NCI-H2171 (cell line): ENCODE measurements at regions not wholly inside any gene's neighbourhood (a gene's known extent, or its start where the extent isn't known, plus 50 kb on each side); places are given as distances from the start of the nearest gene placed in this dataset.
"Not testable (repeated sequence)": the region's sequence is repeated elsewhere in the genome, so short reads cannot be mapped to it uniquely, and the experiment has no call there.

Source experiments
- DNase-seq: peaks from one replicate; lab custom pipeline; 2025; lab: John Stamatoyannopoulos, UW

DNA sequence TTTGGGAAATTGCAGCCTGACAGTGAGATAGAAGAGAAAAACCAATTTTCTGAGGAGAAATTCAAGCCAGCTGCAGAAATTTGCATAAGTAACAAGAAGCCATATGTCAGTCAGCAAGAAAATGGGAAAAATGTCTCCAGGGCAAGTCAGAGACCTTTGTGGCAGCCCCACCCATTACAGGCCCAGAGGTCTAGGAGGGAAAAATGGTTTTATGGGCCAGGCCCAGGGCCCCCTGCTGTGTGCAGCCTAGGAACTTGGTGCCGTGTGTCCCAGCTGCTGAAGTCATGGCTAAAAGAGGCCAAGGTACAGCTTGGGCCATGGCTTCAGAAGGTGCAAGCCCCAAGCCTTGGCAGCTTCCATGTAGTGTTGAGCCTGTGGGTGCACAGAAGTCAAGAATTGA, 296.1 kb downstream of the TTC6 start:
- DNase-seq: not testable (repeated sequence)

- DNase-seq: no peak
These were observed 299.0 kb downstream of the TTC6 start for GRCh38 chr14:37894463-37894862.

GRCh38 chr14:37899365-37899764, 303.9 kb downstream of the TTC6 start:
- no peak for DNase-seq

- DNase-seq: no peak
These were observed 305.1 kb downstream of the TTC6 start for GRCh38 chr14:37900561-37900960.

DNA sequence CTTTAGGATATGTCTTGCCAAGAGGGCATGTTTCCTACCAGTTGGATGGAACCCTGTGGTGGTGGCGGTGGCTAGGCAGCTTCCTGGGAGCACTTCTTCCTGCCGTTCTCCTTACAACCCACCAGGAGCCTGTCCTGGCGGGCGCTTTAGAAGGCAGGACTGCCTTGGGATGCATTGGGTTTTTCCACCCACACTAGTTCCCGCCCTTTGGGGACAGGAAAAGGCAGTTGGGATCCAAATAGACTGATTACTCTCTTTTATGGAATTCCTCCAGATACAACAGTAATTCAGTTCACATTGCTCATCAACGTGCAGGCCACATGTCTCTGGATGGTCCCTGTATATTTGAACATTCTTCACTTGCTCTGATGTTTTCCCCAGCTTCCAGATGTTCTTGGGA, 305.7 kb upstream of the SSTR1 start:
- no peak for DNase-seq

DNA sequence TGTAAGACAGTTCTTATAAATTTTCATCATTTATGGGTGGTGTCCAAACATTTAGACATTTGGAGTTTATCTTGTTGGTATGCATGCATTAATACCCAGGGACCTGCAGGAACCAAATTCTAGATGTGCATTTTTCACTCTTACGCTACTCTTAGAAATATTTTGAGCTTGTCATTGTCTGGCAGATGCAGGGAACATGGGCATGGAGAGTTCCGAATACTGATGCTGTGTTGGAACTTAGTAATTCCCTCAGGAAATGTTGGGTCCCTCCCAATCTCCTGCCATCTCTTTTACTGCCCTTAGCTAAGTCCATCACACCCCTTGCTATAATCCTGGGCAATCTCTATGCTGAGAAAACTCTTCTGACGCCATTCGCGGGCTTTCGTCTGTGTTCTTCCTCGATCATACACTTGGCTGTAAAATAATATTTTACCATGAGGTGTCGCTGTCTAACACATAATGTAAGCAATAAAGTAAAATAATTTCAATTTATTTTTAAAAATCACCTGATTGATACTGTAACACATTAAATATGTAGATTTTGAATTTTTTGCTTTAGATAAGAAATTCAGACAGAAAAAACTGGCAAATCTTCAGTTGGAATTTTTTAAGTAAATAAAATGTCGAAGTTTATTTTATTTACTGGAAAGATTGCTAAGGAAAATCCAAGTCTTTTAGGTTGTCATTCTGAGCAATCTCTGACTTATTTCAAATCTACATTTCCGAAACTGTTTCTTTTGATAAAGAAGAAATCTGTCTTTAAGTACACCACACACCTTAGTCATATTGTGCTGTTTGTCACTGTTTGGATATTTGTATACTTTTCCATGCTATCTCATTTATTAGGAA, 304.1 kb upstream of the SSTR1 start:
- DNase-seq: peak; percentile 30

GRCh38 chr14:37924622-37925021, 283.1 kb upstream of the SSTR1 start:
- no peak for DNase-seq

- no peak for DNase-seq
These were observed 275.7 kb upstream of the SSTR1 start for GRCh38 chr14:37932008-37932407.

- DNase-seq: no peak
These were observed 275.2 kb upstream of the SSTR1 start for GRCh38 chr14:37932481-37932880.

DNA sequence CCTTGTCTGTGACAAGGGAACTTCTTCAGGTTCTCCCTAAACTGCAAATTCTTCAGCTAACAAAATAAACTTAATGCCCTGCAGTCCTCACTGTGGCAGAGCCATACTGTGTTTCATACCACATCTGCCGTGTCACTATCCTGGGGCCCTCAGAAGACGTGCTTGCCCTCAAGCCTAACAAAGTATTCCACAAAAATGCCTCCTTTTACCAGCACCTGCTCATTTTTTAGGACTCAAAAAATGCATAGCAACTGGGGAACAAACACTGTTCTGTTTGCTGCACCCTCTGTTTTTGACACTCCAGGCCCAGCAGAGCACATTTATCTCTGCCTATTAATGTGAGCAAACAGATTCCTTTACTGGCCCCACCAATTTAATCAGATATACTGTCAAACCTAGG, 270.7 kb upstream of the SSTR1 start:
- no peak for DNase-seq

DNA sequence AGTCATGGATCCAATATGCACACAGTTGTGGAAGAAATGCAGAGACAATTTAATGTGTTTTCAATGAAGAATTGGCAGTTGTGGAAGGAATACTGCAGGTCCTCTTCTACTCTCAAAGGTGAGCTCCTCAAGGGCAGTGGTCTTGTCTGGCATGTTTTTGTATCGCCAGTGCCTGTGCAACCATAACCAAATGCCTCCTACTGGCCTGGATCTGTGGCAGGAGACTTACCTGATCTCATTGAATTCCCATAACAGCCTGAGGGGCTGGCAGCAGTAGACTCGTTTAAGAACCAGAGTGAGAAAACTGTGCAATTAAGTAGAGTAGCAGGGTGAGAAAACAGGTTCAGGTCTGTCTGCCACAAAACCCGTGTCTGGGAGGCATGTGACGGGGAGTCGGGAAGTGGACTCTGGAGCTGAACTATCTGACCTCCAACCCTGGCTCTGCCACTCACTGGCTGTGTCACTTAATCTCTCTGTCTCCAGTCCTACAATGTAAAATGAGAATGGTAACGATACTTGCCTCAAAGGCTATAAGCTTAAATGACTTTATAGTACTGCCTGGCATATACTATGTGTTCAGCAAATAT, 268.2 kb upstream of the SSTR1 start:
- DNase-seq: no peak

- no peak for DNase-seq
These were observed 261.7 kb upstream of the SSTR1 start for GRCh38 chr14:37945959-37946358.

DNA sequence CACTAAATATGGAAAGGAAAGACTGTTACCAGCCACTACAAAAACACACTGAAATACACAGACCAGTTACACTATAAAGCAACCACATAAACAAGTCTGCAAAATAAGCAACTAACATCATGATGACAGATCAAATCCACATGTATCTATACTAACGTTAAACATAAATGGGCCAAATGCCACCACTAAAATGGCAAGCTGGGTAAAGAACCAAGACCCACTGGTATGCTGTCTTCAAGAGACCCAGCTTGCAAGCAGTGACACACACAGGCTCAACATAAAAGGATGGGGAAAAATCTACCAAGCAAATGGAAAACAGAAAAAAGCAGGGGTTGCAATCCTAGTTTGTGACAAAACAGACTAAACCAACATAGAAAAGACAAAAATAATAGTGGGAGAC, 260.9 kb upstream of the SSTR1 start:
- no peak for DNase-seq

DNA sequence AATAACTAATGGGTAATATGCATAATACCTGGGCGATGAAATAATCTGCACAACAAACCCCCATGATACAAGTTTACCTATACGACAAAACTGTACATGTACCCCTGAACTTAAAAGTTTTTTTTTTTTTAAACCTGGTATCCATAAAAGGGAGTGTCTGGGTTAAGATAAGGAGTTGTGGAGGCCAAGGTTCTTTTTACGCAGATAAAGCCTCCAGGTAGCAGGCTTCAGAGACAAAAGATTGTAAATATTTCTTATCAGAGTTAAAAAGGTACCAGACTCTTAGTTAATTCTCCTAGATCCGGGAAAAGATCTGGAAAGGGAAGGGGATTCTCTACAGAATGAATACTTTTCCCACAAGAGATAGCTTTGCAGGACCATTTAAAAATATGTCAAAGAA, 259.4 kb upstream of the SSTR1 start:
- no peak for DNase-seq

GRCh38 chr14:37968664-37969240, 239.0 kb upstream of the SSTR1 start:
- no peak for DNase-seq

DNA sequence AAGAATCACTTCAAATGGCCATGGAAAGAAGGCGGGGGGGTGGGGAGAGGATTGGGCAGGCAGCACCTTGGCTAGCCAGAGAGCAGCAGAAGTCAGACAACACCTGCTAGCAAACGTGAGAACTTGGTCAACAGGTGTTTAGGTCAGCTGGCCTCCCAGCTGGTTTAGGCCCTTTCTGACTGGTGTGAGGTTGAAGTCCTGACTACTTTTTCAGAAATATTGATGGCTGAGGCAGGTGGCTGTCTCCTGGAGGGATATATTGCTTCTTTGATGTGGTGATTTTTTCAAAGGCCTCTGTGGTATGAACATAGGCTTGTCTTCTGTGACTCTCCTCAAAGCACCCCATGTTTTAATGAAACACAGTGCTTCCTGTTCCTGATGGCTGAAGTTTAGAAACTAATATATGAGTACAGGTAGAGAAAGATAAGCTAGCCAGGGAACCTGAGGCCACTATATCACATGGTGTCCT, 238.2 kb upstream of the SSTR1 start:
- no peak for DNase-seq

- DNase-seq: no peak
These were observed 237.0 kb upstream of the SSTR1 start for GRCh38 chr14:37970696-37971095.

- DNase-seq: no peak
These were observed 234.5 kb upstream of the SSTR1 start for GRCh38 chr14:37972941-37973887.

GRCh38 chr14:37974421-37974820, 233.3 kb upstream of the SSTR1 start:
- no peak for DNase-seq

DNA sequence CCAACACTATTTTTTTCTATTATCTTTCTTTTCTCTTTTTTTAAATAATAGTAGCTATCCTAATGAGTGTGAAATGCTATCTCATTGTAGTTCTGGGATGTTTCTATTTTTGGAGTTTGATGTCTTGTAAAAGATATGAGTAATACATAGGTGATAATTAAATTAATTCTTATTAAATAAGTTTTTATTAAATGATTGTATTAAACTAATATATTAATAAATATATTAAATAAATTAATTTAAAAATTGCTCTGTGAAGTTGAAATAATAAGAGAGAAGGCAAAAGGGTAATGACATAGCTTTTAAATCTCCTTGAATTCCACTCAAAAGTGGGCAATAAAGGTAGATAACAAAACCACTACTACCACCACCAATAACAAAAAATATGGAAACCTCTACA, 230.2 kb upstream of the SSTR1 start:
- DNase-seq: no peak

GRCh38 chr14:37985826-37986470, 221.8 kb upstream of the SSTR1 start:
- peak; percentile 25 for DNase-seq

GRCh38 chr14:37988472-37988871, 219.2 kb upstream of the SSTR1 start:
- DNase-seq: no peak
